Mesendoderm (in vitro differentiated cells): ENCODE measurements at regions not wholly inside any gene's neighbourhood (a gene's known extent, or its start where the extent isn't known, plus 50 kb on each side); places are given as distances from the start of the nearest gene placed in this dataset.

ENCODE experiments used
- DNase-seq: peaks from one replicate; pipeline ENCODE4 v3.0.0; 2013
- H2AK5ac ChIP-seq: 2 replicates; pipeline ENCODE4 v1.6.1; 2013; ENCODE audit warnings: low read length, inconsistent platforms
- H2BK120ac ChIP-seq: 2 replicates; pipeline ENCODE4 v1.6.1; 2013; ENCODE audit warnings: low read depth, mild to moderate bottlenecking, low read length, moderate library complexity, mixed read lengths
- H2BK15ac ChIP-seq: replicated peaks from 2 replicates; pipeline ENCODE4 v1.6.1; 2013; ENCODE audit warnings: low read depth, mild to moderate bottlenecking, moderate library complexity
- H2BK5ac ChIP-seq: 2 replicates; pipeline ENCODE4 v1.6.1; 2013; ENCODE audit warnings: low read length, inconsistent platforms
- H3K18ac ChIP-seq: 2 replicates; pipeline ENCODE4 v1.6.1; 2013; ENCODE audit warnings: mild to moderate bottlenecking, low read length, mixed read lengths
- H3K23ac ChIP-seq: one replicate; pipeline ENCODE4 v1.6.1; 2013; ENCODE audit warnings: low read length
- H3K27ac ChIP-seq: 2 replicates; pipeline ENCODE4 v1.5.1; 2013; ENCODE audit warnings: low read depth, mild to moderate bottlenecking, inconsistent platforms, low read length, moderate library complexity
- H3K27me3 ChIP-seq: 2 replicates; pipeline ENCODE4 v1.6.1; 2013; ENCODE audit warnings: low read length, control low read depth, mild to moderate bottlenecking, inconsistent platforms; ENCODE audit not compliant: insufficient read depth, poor library complexity
- H3K36me3 ChIP-seq: 2 replicates; pipeline ENCODE4 v1.6.1; 2013; ENCODE audit warnings: low read length, inconsistent platforms; ENCODE audit not compliant: control insufficient read depth, insufficient read depth
- H3K4ac ChIP-seq: one replicate; pipeline ENCODE4 v1.6.1; 2013; ENCODE audit warnings: low read depth, mild to moderate bottlenecking, low read length, moderate library complexity
- H3K4me1 ChIP-seq: 2 replicates; pipeline ENCODE4 v1.6.1; 2013; ENCODE audit warnings: low read depth, low read length, inconsistent platforms; ENCODE audit not compliant: control insufficient read depth
- H3K4me2 ChIP-seq: 2 replicates; pipeline ENCODE4 v1.6.1; 2013; ENCODE audit warnings: low read length
- H3K4me3 ChIP-seq: 2 replicates; pipeline ENCODE4 v1.5.1; 2013; ENCODE audit warnings: mild to moderate bottlenecking, low read length
- H3K56ac ChIP-seq: one replicate; pipeline ENCODE4 v1.6.1; 2013; ENCODE audit warnings: low read length
- H3K79me1 ChIP-seq: 2 replicates; pipeline ENCODE4 v1.6.1; 2013; ENCODE audit warnings: low read length, inconsistent platforms
- H3K79me2 ChIP-seq: 2 replicates; pipeline ENCODE4 v1.6.1; 2013; ENCODE audit warnings: mild to moderate bottlenecking, low read length; ENCODE audit not compliant: control insufficient read depth, insufficient read depth
- H3K9ac ChIP-seq: 2 replicates; pipeline ENCODE4 v1.6.1; 2013; ENCODE audit warnings: low read length, inconsistent platforms
- H4K5ac ChIP-seq: one replicate; pipeline ENCODE4 v1.6.1; 2013; ENCODE audit warnings: low read length
- H4K8ac ChIP-seq: one replicate; pipeline ENCODE4 v1.6.1; 2013; ENCODE audit warnings: low read depth, mild to moderate bottlenecking, control low read depth, low read length, moderate library complexity
- WGBS: extraction: QIAGEN DNeasy Blood & Tissue Kit; methylation state at CpG from one replicate; pipeline ENCODE4 v1.1.7; 2013; ENCODE audit warnings: low lambda C conversion rate, missing lambda C conversion rate; ENCODE audit not compliant: insufficient coverage; ENCODE audit errors: extremely low coverage; 5-methylcytosine and 5-hydroxymethylcytosine counted together

GRCh38 chr13:97117388-97117910, 104.7 kb upstream of the MBNL2 start:
- Histone ChIP-seq H3K79me1 (no peaks in the 10 kb centered on the region), H3K56ac (no peak overlapping the region), H3K4me2 (no peak overlapping the region), H3K4me3 (no peak overlapping the region), H2AK5ac (no peak overlapping the region), H3K36me3 (no peaks in the 10 kb centered on the region), H3K4ac (no peak overlapping the region), H4K5ac (no peak overlapping the region), H2BK5ac (no peak overlapping the region), H3K27ac (no peak overlapping the region), H3K79me2 (no peaks in the 10 kb centered on the region), H3K4me1 (peaks cover 4% of the 10 kb centered on the region), H4K8ac (no peak overlapping the region), H3K18ac (no peak overlapping the region), H3K9ac (no peak overlapping the region), H3K27me3 (no peaks in the 10 kb centered on the region), H3K23ac (no peak overlapping the region), H2BK15ac (no peak overlapping the region), H2BK120ac (no peak overlapping the region)
- WGBS, result no CpG with 5 or more reads among the region's 5 CpGs
- DNase-seq, result peak; percentile 57

- DNase-seq, result no peak
- Histone ChIP-seq H3K56ac (no peak overlapping the region), H3K79me1 (no peaks in the 10 kb centered on the region), H3K9ac (no peak overlapping the region), H3K27me3 (no peaks in the 10 kb centered on the region), H2BK15ac (no peak overlapping the region), H2AK5ac (no peak overlapping the region), H2BK5ac (no peak overlapping the region), H4K8ac (no peak overlapping the region), H3K36me3 (no peaks in the 10 kb centered on the region), H3K4ac (no peak overlapping the region), H3K4me2 (no peak overlapping the region), H3K79me2 (no peaks in the 10 kb centered on the region), H3K23ac (no peak overlapping the region), H3K4me1 (peaks cover 2% of the 10 kb centered on the region), H3K4me3 (no peak overlapping the region), H2BK120ac (no peak overlapping the region), H3K18ac (no peak overlapping the region), H4K5ac (no peak overlapping the region), H3K27ac (no peak overlapping the region)
- WGBS, result no CpG with 5 or more reads among the region's 3 CpGs
Measured at GRCh38 chr13:97119943-97120342, 102.2 kb upstream of the MBNL2 start.

- H3K4me3 ChIP-seq, result no peak overlapping the region
- H3K79me2 ChIP-seq, result no peaks in the 10 kb centered on the region
- peaks cover 2% of the 10 kb centered on the region for H3K4me1 ChIP-seq
- H3K9ac ChIP-seq, result no peak overlapping the region
- no peaks in the 10 kb centered on the region for H3K27me3 ChIP-seq
- no peak overlapping the region for H2BK15ac ChIP-seq
- H3K23ac ChIP-seq, result no peak overlapping the region
- no peak overlapping the region for H3K4me2 ChIP-seq
- H4K5ac ChIP-seq, result no peak overlapping the region
- no peak overlapping the region for H3K4ac ChIP-seq
- H3K56ac ChIP-seq, result no peak overlapping the region
- H3K79me1 ChIP-seq, result no peaks in the 10 kb centered on the region
- no peak overlapping the region for H3K27ac ChIP-seq
- H3K18ac ChIP-seq, result no peak overlapping the region
- H4K8ac ChIP-seq, result no peak overlapping the region
- H2BK120ac ChIP-seq, result no peak overlapping the region
- H3K36me3 ChIP-seq, result no peaks in the 10 kb centered on the region
- no peak overlapping the region for H2BK5ac ChIP-seq
- no CpG with 5 or more reads among the region's 2 CpGs for WGBS
- no peak overlapping the region for H2AK5ac ChIP-seq
- DNase-seq, result no peak
Measured at GRCh38 chr13:97120346-97120745, 101.8 kb upstream of the MBNL2 start.

GRCh38 chr13:97120976-97121375, 101.2 kb upstream of the MBNL2 start:
- Histone ChIP-seq H3K4me2 (no peak overlapping the region), H3K4me3 (no peak overlapping the region), H3K9ac (no peak overlapping the region), H3K27me3 (no peaks in the 10 kb centered on the region), H3K23ac (no peak overlapping the region), H2AK5ac (no peak overlapping the region), H3K4me1 (peaks cover 8% of the 10 kb centered on the region), H2BK5ac (no peak overlapping the region), H3K36me3 (no peaks in the 10 kb centered on the region), H3K56ac (no peak overlapping the region), H3K18ac (peak overlapping the region; percentile 23), H3K4ac (no peak overlapping the region), H4K8ac (no peak overlapping the region), H3K79me2 (no peaks in the 10 kb centered on the region), H4K5ac (no peak overlapping the region), H2BK15ac (no peak overlapping the region), H3K27ac (no peak overlapping the region), H3K79me1 (no peaks in the 10 kb centered on the region), H2BK120ac (no peak overlapping the region)
- no CpG with 5 or more reads among the region's 1 CpG for WGBS
- no peak for DNase-seq

GRCh38 chr13:97121894-97122293, 100.2 kb upstream of the MBNL2 start:
- Histone ChIP-seq H2BK5ac (no peak overlapping the region), H3K4me1 (peaks cover 11% of the 10 kb centered on the region), H3K4me3 (no peak overlapping the region), H2BK15ac (no peak overlapping the region), H2BK120ac (no peak overlapping the region), H3K36me3 (no peaks in the 10 kb centered on the region), H4K8ac (no peak overlapping the region), H3K23ac (no peak overlapping the region), H3K9ac (no peak overlapping the region), H3K18ac (no peak overlapping the region), H3K4ac (no peak overlapping the region), H3K27ac (no peak overlapping the region), H3K56ac (no peak overlapping the region), H3K79me1 (no peaks in the 10 kb centered on the region), H3K27me3 (no peaks in the 10 kb centered on the region), H2AK5ac (no peak overlapping the region), H3K79me2 (no peaks in the 10 kb centered on the region), H4K5ac (no peak overlapping the region), H3K4me2 (no peak overlapping the region)
- DNase-seq, result peak; percentile 84

- Histone ChIP-seq H3K23ac (no peak overlapping the region), H2AK5ac (no peak overlapping the region), H3K4me1 (peaks cover 13% of the 10 kb centered on the region), H3K27ac (no peak overlapping the region), H2BK5ac (no peak overlapping the region), H3K18ac (no peak overlapping the region), H3K4ac (no peak overlapping the region), H4K8ac (no peak overlapping the region), H3K4me3 (no peak overlapping the region), H2BK120ac (no peak overlapping the region), H3K56ac (no peak overlapping the region), H3K79me1 (no peaks in the 10 kb centered on the region), H4K5ac (no peak overlapping the region), H3K36me3 (no peaks in the 10 kb centered on the region), H3K9ac (no peak overlapping the region), H3K79me2 (no peaks in the 10 kb centered on the region), H2BK15ac (peak overlapping the region; percentile 62), H3K27me3 (no peaks in the 10 kb centered on the region), H3K4me2 (no peak overlapping the region)
- no CpG with 5 or more reads among the region's 4 CpGs for WGBS
- DNase-seq, result no peak
Measured at GRCh38 chr13:97122381-97122996, 99.6 kb upstream of the MBNL2 start.
